H1 (cell line): ENCODE measurements at regions not wholly inside any gene's neighbourhood (a gene's known extent, or its start where the extent isn't known, plus 50 kb on each side); places are given as distances from the start of the nearest gene placed in this dataset.

Experiments used
- CTBP2 ChIP-seq: IDR thresholded peaks from 2 replicates; pipeline ENCODE4 v1.7.0; 2011; ENCODE audit warnings: borderline replicate concordance, mild to moderate bottlenecking, moderate library complexity, mixed read lengths, low read length; ENCODE audit not compliant: insufficient read depth, insufficient read length
- JUND ChIP-seq: IDR thresholded peaks from 2 replicates; pipeline ENCODE4 v1.6.1; 2011; ENCODE audit warnings: mild to moderate bottlenecking, improper control_type of control experiment, low read length
- MAFK ChIP-seq: IDR thresholded peaks from 2 replicates; pipeline ENCODE4 v1.6.1; 2012; ENCODE audit warnings: low read depth, mild to moderate bottlenecking, improper control_type of control experiment, low read length
- SP1 ChIP-seq: IDR thresholded peaks from 2 replicates; pipeline ENCODE4 v1.6.1; 2011; ENCODE audit warnings: low read depth, low read length

DNA sequence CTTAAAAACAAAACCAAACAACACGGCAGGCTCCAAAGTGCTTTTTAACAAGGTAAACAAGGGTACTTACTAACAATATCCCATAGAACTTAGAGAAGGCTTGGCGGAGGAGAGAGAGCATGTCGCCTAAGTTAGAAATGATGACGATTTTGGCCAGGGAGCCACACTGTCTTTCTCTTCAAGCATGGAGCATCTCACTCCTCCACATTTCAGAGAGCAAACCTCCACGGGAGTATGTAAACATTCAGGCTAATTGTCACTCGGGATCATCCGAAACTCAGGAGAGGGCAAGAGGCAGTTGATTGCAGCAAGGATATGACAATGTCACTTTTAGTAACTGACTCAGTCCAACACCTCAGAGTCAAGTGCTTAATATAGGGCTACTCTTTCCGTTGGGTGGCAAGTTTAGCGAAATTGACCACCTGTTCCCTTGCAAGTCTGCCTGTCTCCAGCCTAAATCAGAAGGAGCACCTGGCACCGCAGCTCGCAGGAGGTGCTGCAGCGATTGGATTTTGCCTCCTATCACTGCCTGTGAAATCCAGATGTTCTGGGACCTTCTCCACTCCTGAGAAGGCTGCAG, 65.8 kb upstream of the RPS6KA2 start (continued):
- TF ChIP-seq CTBP2, result no peak
- TF ChIP-seq SP1, result no peak
- TF ChIP-seq MAFK, result no peak
- TF ChIP-seq JUND, result no peak
